ENCODE measurements at regions not wholly inside any gene's neighbourhood (a gene's known extent, or its start where the extent isn't known, plus 50 kb on each side); places are given as distances from the start of the nearest gene placed in this dataset.

- Mint-ChIP-seq H3K36me3 (no peaks in the 10 kb centered on the region), H3K27me3 (peaks cover 6% of the 10 kb centered on the region), H3K9me3 (ENCODE audit: low read depth) (no peaks in the 10 kb centered on the region), H3K4me1 (ENCODE audit: low read depth) (no peaks in the 10 kb centered on the region), H3K4me3 (no peak overlapping the region), H3K27ac (no peak overlapping the region)
Observed at GRCh38 chr13:105914291-105915036, 621.0 kb downstream of the EFNB2 start.

GRCh38 chr13:105908586-105908985 is 626.9 kb downstream of the EFNB2 start:
- Mint-ChIP-seq H3K27ac (no peak overlapping the region), H3K36me3 (no peaks in the 10 kb centered on the region), H3K9me3 (ENCODE audit: low read depth) (no peaks in the 10 kb centered on the region), H3K27me3 (peaks cover 10% of the 10 kb centered on the region), H3K4me3 (peak overlapping the region; percentile 25), H3K4me1 (ENCODE audit: low read depth) (peaks cover 16% of the 10 kb centered on the region)

- H3K27ac Mint-ChIP-seq, result no peak overlapping the region
- H3K9me3 Mint-ChIP-seq (ENCODE audit: low read depth), result no peaks in the 10 kb centered on the region
- peaks cover 16% of the 10 kb centered on the region for H3K4me1 Mint-ChIP-seq (ENCODE audit: low read depth)
- H3K36me3 Mint-ChIP-seq, result no peaks in the 10 kb centered on the region
- no peak overlapping the region for H3K4me3 Mint-ChIP-seq
- peaks cover 10% of the 10 kb centered on the region for H3K27me3 Mint-ChIP-seq
Observed at GRCh38 chr13:105907319-105908019, 628.0 kb downstream of the EFNB2 start.

GRCh38 chr13:105906746-105907145 is 628.7 kb downstream of the EFNB2 start:
- peaks cover 16% of the 10 kb centered on the region for H3K4me1 Mint-ChIP-seq (ENCODE audit: low read depth)
- no peaks in the 10 kb centered on the region for H3K9me3 Mint-ChIP-seq (ENCODE audit: low read depth)
- H3K27ac Mint-ChIP-seq, result no peak overlapping the region
- H3K36me3 Mint-ChIP-seq, result no peaks in the 10 kb centered on the region
- H3K4me3 Mint-ChIP-seq, result no peak overlapping the region
- peaks cover 10% of the 10 kb centered on the region for H3K27me3 Mint-ChIP-seq

GRCh38 chr13:105904034-105904742 is 631.3 kb downstream of the EFNB2 start:
- peaks cover 14% of the 10 kb centered on the region for H3K4me1 Mint-ChIP-seq (ENCODE audit: low read depth)
- no peak overlapping the region for H3K4me3 Mint-ChIP-seq
- no peak overlapping the region for H3K27ac Mint-ChIP-seq
- peaks cover 7% of the 10 kb centered on the region for H3K27me3 Mint-ChIP-seq
- H3K9me3 Mint-ChIP-seq (ENCODE audit: low read depth), result no peaks in the 10 kb centered on the region
- H3K36me3 Mint-ChIP-seq, result no peaks in the 10 kb centered on the region

GRCh38 chr13:105902396-105902795 is 633.1 kb downstream of the EFNB2 start:
- Mint-ChIP-seq H3K27me3 (peaks cover 7% of the 10 kb centered on the region), H3K36me3 (no peaks in the 10 kb centered on the region), H3K9me3 (ENCODE audit: low read depth) (no peaks in the 10 kb centered on the region), H3K4me1 (ENCODE audit: low read depth) (no peaks in the 10 kb centered on the region), H3K4me3 (no peak overlapping the region), H3K27ac (no peak overlapping the region)

GRCh38 chr13:105897575-105897974 is 637.9 kb downstream of the EFNB2 start:
- H3K36me3 Mint-ChIP-seq, result no peaks in the 10 kb centered on the region
- peaks cover 3% of the 10 kb centered on the region for H3K9me3 Mint-ChIP-seq (ENCODE audit: low read depth)
- peaks cover 3% of the 10 kb centered on the region for H3K27me3 Mint-ChIP-seq
- H3K27ac Mint-ChIP-seq, result no peak overlapping the region
- H3K4me1 Mint-ChIP-seq (ENCODE audit: low read depth), result no peaks in the 10 kb centered on the region
- no peak overlapping the region for H3K4me3 Mint-ChIP-seq

GRCh38 chr13:105894697-105895096 is 640.8 kb downstream of the EFNB2 start:
- H3K27ac Mint-ChIP-seq, result no peak overlapping the region
- H3K4me1 Mint-ChIP-seq (ENCODE audit: low read depth), result no peaks in the 10 kb centered on the region
- H3K9me3 Mint-ChIP-seq (ENCODE audit: low read depth), result peaks cover 3% of the 10 kb centered on the region
- H3K4me3 Mint-ChIP-seq, result no peak overlapping the region
- peaks cover 4% of the 10 kb centered on the region for H3K27me3 Mint-ChIP-seq
- no peaks in the 10 kb centered on the region for H3K36me3 Mint-ChIP-seq

GRCh38 chr13:105890509-105890908 is 645.0 kb downstream of the EFNB2 start:
- Mint-ChIP-seq H3K9me3 (ENCODE audit: low read depth) (peaks cover 3% of the 10 kb centered on the region), H3K27ac (no peak overlapping the region), H3K36me3 (no peaks in the 10 kb centered on the region), H3K4me3 (no peak overlapping the region), H3K4me1 (ENCODE audit: low read depth) (no peaks in the 10 kb centered on the region), H3K27me3 (peaks cover 4% of the 10 kb centered on the region)

GRCh38 chr13:105878119-105878700 is 657.3 kb downstream of the EFNB2 start:
- H3K27me3 Mint-ChIP-seq, result peaks cover 4% of the 10 kb centered on the region
- no peaks in the 10 kb centered on the region for H3K36me3 Mint-ChIP-seq
- no peaks in the 10 kb centered on the region for H3K9me3 Mint-ChIP-seq (ENCODE audit: low read depth)
- no peak overlapping the region for H3K4me3 Mint-ChIP-seq
- no peaks in the 10 kb centered on the region for H3K4me1 Mint-ChIP-seq (ENCODE audit: low read depth)
- H3K27ac Mint-ChIP-seq, result no peak overlapping the region

GRCh38 chr13:105874814-105875213 is 660.6 kb downstream of the EFNB2 start:
- no peak overlapping the region for H3K4me3 Mint-ChIP-seq
- no peaks in the 10 kb centered on the region for H3K4me1 Mint-ChIP-seq (ENCODE audit: low read depth)
- peaks cover 6% of the 10 kb centered on the region for H3K27me3 Mint-ChIP-seq
- no peak overlapping the region for H3K27ac Mint-ChIP-seq
- H3K9me3 Mint-ChIP-seq (ENCODE audit: low read depth), result no peaks in the 10 kb centered on the region
- no peaks in the 10 kb centered on the region for H3K36me3 Mint-ChIP-seq

GRCh38 chr13:105871768-105872167 is 663.7 kb downstream of the EFNB2 start:
- Mint-ChIP-seq H3K4me3 (no peak overlapping the region), H3K9me3 (ENCODE audit: low read depth) (no peaks in the 10 kb centered on the region), H3K27ac (no peak overlapping the region), H3K27me3 (peaks cover 1% of the 10 kb centered on the region), H3K4me1 (ENCODE audit: low read depth) (no peaks in the 10 kb centered on the region), H3K36me3 (no peaks in the 10 kb centered on the region)

GRCh38 chr13:105871326-105871725 is 664.1 kb downstream of the EFNB2 start:
- Mint-ChIP-seq H3K36me3 (no peaks in the 10 kb centered on the region), H3K27ac (no peak overlapping the region), H3K4me1 (ENCODE audit: low read depth) (no peaks in the 10 kb centered on the region), H3K27me3 (peaks cover 1% of the 10 kb centered on the region), H3K9me3 (ENCODE audit: low read depth) (no peaks in the 10 kb centered on the region), H3K4me3 (no peak overlapping the region)

- no peaks in the 10 kb centered on the region for H3K9me3 Mint-ChIP-seq (ENCODE audit: low read depth)
- no peak overlapping the region for H3K27ac Mint-ChIP-seq
- no peaks in the 10 kb centered on the region for H3K27me3 Mint-ChIP-seq
- no peak overlapping the region for H3K4me3 Mint-ChIP-seq
- H3K4me1 Mint-ChIP-seq (ENCODE audit: low read depth), result no peaks in the 10 kb centered on the region
- no peaks in the 10 kb centered on the region for H3K36me3 Mint-ChIP-seq
Observed at GRCh38 chr13:105863300-105863920, 672.1 kb downstream of the EFNB2 start.
